HepG2 (cell line): ENCODE measurements at regions not wholly inside any gene's neighbourhood (a gene's known extent, or its start where the extent isn't known, plus 50 kb on each side); places are given as distances from the start of the nearest gene placed in this dataset.

ENCODE experiments used
- ATAC-seq: fragments of 200-7000 bp; cut with Tn5 transposase; 3 replicates; pipeline ENCODE4 v1.9.1; 2020; ENCODE audit warnings: mild to moderate bottlenecking, moderate library complexity
- BruUV-seq: library from RNA; stranded (reverse); fragments of 400-500 nt; replicated peaks from 2 replicates; lab custom pipeline; 2021; lab: Mats Ljungman, UMichigan
- CTCF ChIA-PET: fragments of 300-600 bp; formaldehyde crosslinking; extraction: SDS; loops from one replicate; lab custom pipeline; 2021; ENCODE audit warnings: low total read pairs, inconsistent platforms, low intra/inter-chr PET ratio; lab: Yijun Ruan, JAX
- POLR2A ChIA-PET: fragments of 350-600 bp; sonication (Branson Sonifier 250); formaldehyde crosslinking; loops from one replicate; lab custom pipeline; 2020; ENCODE audit warnings: antibody characterized with exemption, inconsistent platforms; lab: Yijun Ruan, JAX
- DNase-seq: peaks from one replicate; pipeline ENCODE4 v3.0.0-alpha.2; 2015; ENCODE audit warnings: low spot score
- FAIRE-seq: peaks from 3 replicates; lab custom pipeline; 2011; peaks lifted over from hg19 to GRCh38; lab: Jason Lieb, UNC
- H2AFZ ChIP-seq: one replicate; pipeline ENCODE4 v1.6.1; 2011; ENCODE audit warnings: low read length, inconsistent platforms
- H3K27ac ChIP-seq: fragments of 300-600 bp; 3 replicates; pipeline ENCODE4 v1.8.0; 2011; ENCODE audit warnings: mixed run types, mild to moderate bottlenecking, mixed read lengths, low read length, inconsistent platforms; ENCODE audit not compliant: insufficient read depth; ENCODE audit errors: extremely low read length
- H3K27me3 ChIP-seq, 2 experiments: fragments of 200-600 bp in 1 of 2; 2 replicates in 1 of 2; 3 replicates in 1 of 2; pipeline versions ENCODE4 v1.6.0 to v1.8.0; 2011; ENCODE audit warnings: low read length in 2 of 2, mild to moderate bottlenecking in 2 of 2, moderate library complexity in 2 of 2, inconsistent platforms in 1 of 2; ENCODE audit not compliant: insufficient read depth in 2 of 2, control insufficient read depth in 1 of 2
- H3K36me3 ChIP-seq, 2 experiments: fragments of 200-600 bp in 1 of 2; replicated peaks in 1 of 2; 2 replicates in 1 of 2; 3 replicates in 1 of 2; pipeline versions ENCODE4 v1.5.1 to v1.8.0; 2011; ENCODE audit warnings: low read length in 2 of 2, inconsistent platforms in 1 of 2; ENCODE audit not compliant: insufficient read depth in 2 of 2, control insufficient read depth in 1 of 2
- H3K4me1 ChIP-seq: 2 replicates; pipeline ENCODE4 v1.5.1; 2012; ENCODE audit warnings: low read length, inconsistent platforms; ENCODE audit not compliant: insufficient read depth
- H3K4me2 ChIP-seq: 2 replicates; pipeline ENCODE4 v1.6.0; 2011; ENCODE audit warnings: low read depth, low read length, inconsistent platforms
- H3K4me3 ChIP-seq, 3 experiments: fragments of 200-600 bp in 1 of 3; sonication (generic), shearing (Covaris generic) in 1 of 3; replicated peaks in 1 of 3; 2 replicates each; pipeline ENCODE4 v1.5.1; 2011 to 2016; ENCODE audit warnings: low read length in 3 of 3, inconsistent platforms in 2 of 3, low read depth in 2 of 3, mild to moderate bottlenecking in 2 of 3, control low read depth in 1 of 3, mixed read lengths in 1 of 3; ENCODE audit not compliant: insufficient read depth in 1 of 3
- H3K79me2 ChIP-seq: one replicate; pipeline ENCODE4 v1.6.1; 2011; ENCODE audit warnings: low read length, inconsistent platforms; ENCODE audit not compliant: insufficient read depth
- H3K9ac ChIP-seq: 2 replicates; pipeline ENCODE4 v1.6.0; 2011; ENCODE audit warnings: mild to moderate bottlenecking, low read depth, low read length, inconsistent platforms; ENCODE audit not compliant: insufficient read depth
- H3K9me3 ChIP-seq: 2 replicates; pipeline ENCODE4 v1.5.1; 2012; ENCODE audit warnings: mild to moderate bottlenecking, low read length
- H4K20me1 ChIP-seq: 2 replicates; pipeline ENCODE4 v1.6.0; 2011; ENCODE audit warnings: inconsistent platforms, mild to moderate bottlenecking, low read length, moderate library complexity; ENCODE audit not compliant: insufficient read depth
- GPBP1L1 ChIP-seq: sonication (generic); formaldehyde crosslinking; IDR thresholded peaks from 2 replicates; pipeline ENCODE4 v1.5.0; 2020; ENCODE audit warnings: mild to moderate bottlenecking, missing genetic modification reagents
- HNRNPLL ChIP-seq: fragments of 200-400 bp; formaldehyde crosslinking; IDR thresholded peaks from 2 replicates; pipeline ENCODE4 v1.6.1; 2017; ENCODE audit warnings: mild to moderate bottlenecking, low read depth, low read length; ENCODE audit not compliant: poor library complexity, severe bottlenecking
- PITX1 ChIP-seq: sonication (generic); formaldehyde crosslinking; IDR thresholded peaks from 2 replicates; pipeline ENCODE4 v1.5.1; 2020; ENCODE audit warnings: mild to moderate bottlenecking, missing genetic modification reagents
- PLSCR1 ChIP-seq: sonication (generic); formaldehyde crosslinking; IDR thresholded peaks from 2 replicates; pipeline ENCODE4 v1.5.0; 2020; ENCODE audit warnings: missing genetic modification reagents, mild to moderate bottlenecking, borderline replicate concordance
- SMAD1 ChIP-seq: sonication (generic); formaldehyde crosslinking; IDR thresholded peaks from 2 replicates; pipeline ENCODE4 v1.4.0; 2020; ENCODE audit warnings: missing genetic modification reagents, low read depth, mild to moderate bottlenecking, borderline replicate concordance
- SRY ChIP-seq: sonication (generic); formaldehyde crosslinking; IDR thresholded peaks from 2 replicates; pipeline ENCODE4 v1.8.0; 2022; ENCODE audit warnings: mild to moderate bottlenecking, missing genetic modification reagents
- ZBTB25 ChIP-seq: IDR thresholded peaks from 2 replicates; pipeline ENCODE4 v1.6.1; 2018; ENCODE audit warnings: missing genetic modification reagents
- ZNF138 ChIP-seq: sonication (generic); formaldehyde crosslinking; IDR thresholded peaks from 2 replicates; pipeline ENCODE4 v1.5.0; 2020; ENCODE audit warnings: mild to moderate bottlenecking, low read depth, missing genetic modification reagents
- ZNF160 ChIP-seq: sonication (generic); formaldehyde crosslinking; IDR thresholded peaks from 2 replicates; pipeline ENCODE4 v1.8.0; 2022; ENCODE audit warnings: mild to moderate bottlenecking, inconsistent platforms, missing genetic modification reagents
- ZNF274 ChIP-seq: sonication (generic); formaldehyde crosslinking; IDR thresholded peaks from 2 replicates; pipeline ENCODE4 v1.5.1; 2020; ENCODE audit warnings: mild to moderate bottlenecking, missing genetic modification reagents
- ZNF3 ChIP-seq: IDR thresholded peaks from 2 replicates; pipeline ENCODE4 v1.7.0; 2017; ENCODE audit warnings: inconsistent platforms
- ZNF441 ChIP-seq: sonication (generic); formaldehyde crosslinking; IDR thresholded peaks from 2 replicates; pipeline ENCODE4 v1.7.0; 2021; ENCODE audit warnings: missing genetic modification reagents, borderline replicate concordance
- ZNF503 ChIP-seq: sonication (generic); formaldehyde crosslinking; IDR thresholded peaks from 2 replicates; pipeline ENCODE4 v1.4.0; 2020; ENCODE audit warnings: missing genetic modification reagents
- ZSCAN9 ChIP-seq: IDR thresholded peaks from 2 replicates; pipeline ENCODE4 v1.6.1; 2016; ENCODE audit warnings: borderline replicate concordance
- WGBS: methylation state at CpG from one replicate; pipeline ENCODE4 v1.1.6; 2017; ENCODE audit warnings: low lambda C conversion rate; 5-methylcytosine and 5-hydroxymethylcytosine counted together
- in situ Hi-C: cut with HindIII; loops from 2 replicates; pipeline ENCODE4 v1.10.0; 2017; ENCODE audit warnings: low pct_unique_long_range_greater_than_20kb; ENCODE audit not compliant: extremely low pct_ligation_motif_present
- intact Hi-C: fragments of 100-400 bp; cut with micrococcal nuclease; formaldehyde crosslinking; loops from one replicate; pipeline ENCODE4 v1.10.0; 2022; ENCODE audit not compliant: unreplicated experiment

- Histone ChIP-seq H3K4me1 (no peaks in the 10 kb centered on the region), H4K20me1 (no peaks in the 10 kb centered on the region), H3K27ac (no peak overlapping the region), H3K79me2 (no peaks in the 10 kb centered on the region), H3K4me3 (no peak overlapping the region), H3K27me3 (no peaks in the 10 kb centered on the region), H3K4me2 (no peak overlapping the region), H2AFZ (no peak overlapping the region), H3K9me3 (no peaks in the 10 kb centered on the region), H3K9ac (no peak overlapping the region), H3K36me3 (no peaks in the 10 kb centered on the region)
- TF ChIP-seq SMAD1 (CRISPR knock-in tag): no peak
- no peak for TF ChIP-seq ZNF3 (CRISPR knock-in tag)
- TF ChIP-seq PITX1 (CRISPR knock-in tag): no peak
- no peak for TF ChIP-seq HNRNPLL
- no peak for TF ChIP-seq ZNF503 (CRISPR knock-in tag)
- intact Hi-C loops (no loop called here), in situ Hi-C loops (no loop called here)
- FAIRE-seq: no peak
- ChIA-PET CTCF (no interaction called here), POLR2A (no interaction called here)
- no TSS peak for BruUV-seq
- no peak for ATAC-seq
- DNase-seq: no peak
Observed at GRCh38 chr5:97417986-97418385, 234.9 kb upstream of the RIOK2 start.

- Histone ChIP-seq H3K4me3 (no peak overlapping the region), H3K9me3 (no peaks in the 10 kb centered on the region), H3K79me2 (no peaks in the 10 kb centered on the region), H3K4me2 (no peak overlapping the region), H3K27me3 (no peaks in the 10 kb centered on the region), H3K4me1 (no peaks in the 10 kb centered on the region), H4K20me1 (no peaks in the 10 kb centered on the region), H2AFZ (no peak overlapping the region), H3K9ac (no peak overlapping the region), H3K36me3 (no peaks in the 10 kb centered on the region), H3K27ac (no peak overlapping the region)
- POLR2A ChIA-PET: no interaction called here
- in situ Hi-C loops (no loop called here), intact Hi-C loops (no loop called here)
- DNase-seq (no peak), FAIRE-seq (no peak), ATAC-seq (no peak)
- BruUV-seq: no TSS peak
- CTCF ChIA-PET: no interaction called here
- WGBS: 0% methylated on average over 1 of the region's 1 CpG
- TF ChIP-seq SRY (CRISPR knock-in tag) (no peak), ZNF138 (no peak), PLSCR1 (no peak), GPBP1L1 (no peak), ZNF441 (CRISPR knock-in tag) (no peak), ZSCAN9 (CRISPR knock-in tag) (no peak), ZBTB25 (no peak), ZNF274 (CRISPR knock-in tag) (no peak), ZNF160 (CRISPR knock-in tag) (no peak)
Observed at GRCh38 chr5:97418462-97418861, 235.4 kb upstream of the RIOK2 start.
